Thyroid gland (tissue), 4 donors: ENCODE measurements at regions not wholly inside any gene's neighbourhood (a gene's known extent, or its start where the extent isn't known, plus 50 kb on each side); places are given as distances from the start of the nearest gene placed in this dataset.

Experiments
- DNase-seq, 2 donors: peaks; one replicate each; pipeline ENCODE4 v3.0.0-alpha.2; 2019
- H3K27ac ChIP-seq, 3 donors: fragments of 200-600 bp; sonication (generic); 1 replicate in 2 of 3; 2 replicates in 1 of 3; pipeline ENCODE4 v1.5.1; 2016 to 2019; ENCODE audit warnings: mild to moderate bottlenecking in 1 of 3, moderate library complexity in 1 of 3
- H3K27me3 ChIP-seq: fragments of 200-600 bp; sonication (generic); one replicate; pipeline ENCODE4 v1.5.1; 2019
- H3K36me3 ChIP-seq, 2 donors: fragments of 200-600 bp; sonication (generic); one replicate each; pipeline ENCODE4 v1.5.1; 2016 to 2019
- H3K4me1 ChIP-seq, 2 donors: fragments of 200-600 bp; sonication (generic); one replicate each; pipeline ENCODE4 v1.5.1; 2017 to 2019
- H3K4me3 ChIP-seq, 3 donors: fragments of 200-600 bp; sonication (generic); replicated peaks in 1 of 3; 1 replicate in 2 of 3; 2 replicates in 1 of 3; pipeline ENCODE4 v1.5.1; 2016; ENCODE audit warnings: mild to moderate bottlenecking in 1 of 3
- H3K9me3 ChIP-seq: fragments of 200-600 bp; sonication (generic); one replicate; pipeline ENCODE4 v1.5.1; 2017
- CTCF ChIP-seq, 6 experiments: fragments of 200-600 bp in 3 of 6; fragments of 450-650 bp in 3 of 6; sonication (generic) in 3 of 6; IDR thresholded peaks; one replicate each; pipeline ENCODE4 v1.5.1; 2016 to 2019; ENCODE audit warnings: antibody characterized with exemption in 6 of 6, mild to moderate bottlenecking in 2 of 6, inconsistent platforms in 1 of 6, moderate library complexity in 1 of 6
- POLR2A ChIP-seq, 2 donors: fragments of 450-650 bp; IDR thresholded peaks; one replicate each; pipeline ENCODE4 v1.6.1; 2017; ENCODE audit warnings: antibody characterized with exemption in 2 of 2, mild to moderate bottlenecking in 2 of 2, moderate library complexity in 1 of 2
- WGBS, 2 donors: methylation state at CpG; one replicate each; pipeline ENCODE4 v1.1.5; 2017; 5-methylcytosine and 5-hydroxymethylcytosine counted together
- intact Hi-C: fragments of 100-400 bp; cut with DNase I; formaldehyde crosslinking; loops from one replicate; pipeline ENCODE4 v1.15.1; 2023

DNA sequence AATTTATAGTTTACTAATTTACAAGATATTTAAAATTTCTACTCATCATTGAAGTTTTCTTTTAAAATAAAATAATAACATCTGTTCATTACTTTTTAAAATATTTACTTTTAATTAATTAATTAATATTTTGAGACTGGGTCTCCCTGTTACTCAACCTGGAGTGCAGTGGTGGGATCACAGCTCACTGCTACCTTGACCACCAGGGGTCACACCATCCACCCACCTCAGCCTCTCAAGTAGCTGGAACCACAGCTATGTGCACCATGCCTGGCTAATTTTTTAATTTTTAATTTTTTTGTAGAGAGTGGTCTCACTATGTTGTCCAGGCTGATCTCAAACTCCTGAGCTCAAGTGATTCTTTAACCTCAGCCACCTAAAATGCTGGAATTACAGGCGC is 1013.6 kb downstream of the CDH9 start:
- Histone ChIP-seq H3K9me3 (no peaks in the 10 kb centered on the region), H3K27ac (no peak overlapping the region), H3K27me3 (no peaks in the 10 kb centered on the region), H3K4me3 (no peak overlapping the region), H3K4me1 (no peaks in the 10 kb centered on the region), H3K36me3 (no peaks in the 10 kb centered on the region)
- no peak for DNase-seq
- TF ChIP-seq POLR2A (IDR thresholded peaks at IDR 0.05) (no peak), CTCF (IDR thresholded peaks at IDR 0.05) (no peak)
- WGBS, 2 donors = 74 to 82% methylated on average over 1 of the region's 1 CpG
- intact Hi-C loops = no loop called here

- no peak for TF ChIP-seq CTCF (IDR thresholded peaks at IDR 0.05)
- no peak for TF ChIP-seq POLR2A (IDR thresholded peaks at IDR 0.05)
- Histone ChIP-seq H3K4me3 (no peak overlapping the region), H3K9me3 (no peaks in the 10 kb centered on the region), H3K4me1 (no peaks in the 10 kb centered on the region), H3K27ac (no peak overlapping the region), H3K27me3 (no peaks in the 10 kb centered on the region), H3K36me3 (no peaks in the 10 kb centered on the region)
- WGBS, 2 donors = 61 to 63% methylated on average over 4 of the region's 4 CpGs
- no peak for DNase-seq
- intact Hi-C loops = no loop called here
Observed at GRCh38 chr5:26023361-26023760, 1015.0 kb downstream of the CDH9 start.

DNA sequence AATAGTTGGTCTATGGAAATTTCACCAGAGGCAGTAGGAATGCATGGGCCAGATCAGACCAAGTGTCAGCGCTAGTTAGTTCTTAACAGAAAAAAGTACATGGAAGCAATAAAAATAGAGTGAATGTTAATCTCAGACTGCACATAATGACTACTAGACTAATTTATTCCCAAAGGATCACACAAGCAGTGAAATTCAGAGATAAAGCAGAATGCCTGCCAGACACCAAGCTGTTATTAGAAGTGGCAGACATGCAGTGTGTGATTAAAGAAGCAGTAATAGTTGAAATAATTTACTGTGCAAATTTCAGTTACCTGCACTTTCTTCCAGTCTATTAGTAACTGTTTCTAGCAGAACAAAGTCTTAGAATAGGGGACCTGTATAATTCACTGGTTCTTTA is 1024.2 kb downstream of the CDH9 start:
- WGBS, 2 donors = 78 to 81% methylated on average over 1 of the region's 1 CpG
- no peak for DNase-seq
- Histone ChIP-seq H3K4me1 (no peaks in the 10 kb centered on the region), H3K9me3 (no peaks in the 10 kb centered on the region), H3K4me3 (no peak overlapping the region), H3K27ac (no peak overlapping the region), H3K27me3 (no peaks in the 10 kb centered on the region), H3K36me3 (no peaks in the 10 kb centered on the region)
- intact Hi-C loops = no loop called here
- TF ChIP-seq CTCF (IDR thresholded peaks at IDR 0.05) = no peak
- no peak for TF ChIP-seq POLR2A (IDR thresholded peaks at IDR 0.05)

DNA sequence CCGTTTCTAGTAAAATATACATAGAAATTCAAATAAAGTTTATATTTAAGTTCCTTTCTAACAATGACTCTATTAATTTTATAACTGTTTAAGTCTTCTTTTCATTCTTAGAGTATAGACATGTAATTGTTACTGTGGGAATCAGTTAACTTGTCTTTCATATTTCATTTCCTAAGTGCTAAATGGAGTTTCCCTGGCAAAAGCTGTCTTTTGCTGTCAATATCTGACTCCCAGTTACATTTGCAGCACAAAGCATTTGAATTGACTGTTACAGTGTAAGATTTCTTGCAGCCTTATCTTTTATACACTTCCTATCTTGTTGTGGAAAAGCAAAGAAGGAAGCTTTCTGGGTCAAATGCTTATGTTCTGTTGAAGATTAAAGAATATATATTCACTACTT is 1026.3 kb downstream of the CDH9 start:
- Histone ChIP-seq H3K36me3 (no peaks in the 10 kb centered on the region), H3K4me3 (no peak overlapping the region), H3K27me3 (no peaks in the 10 kb centered on the region), H3K27ac (no peak overlapping the region), H3K9me3 (no peaks in the 10 kb centered on the region), H3K4me1 (no peaks in the 10 kb centered on the region)
- DNase-seq = no peak
- intact Hi-C loops = no loop called here
- 77 to 80% methylated on average over 1 of the region's 1 CpG for WGBS, 2 donors
- no peak for TF ChIP-seq CTCF (IDR thresholded peaks at IDR 0.05)
- no peak for TF ChIP-seq POLR2A (IDR thresholded peaks at IDR 0.05)

GRCh38 chr5:26009742-26010141 is 1028.6 kb downstream of the CDH9 start:
- no peaks in the 10 kb centered on the region for H3K27me3 ChIP-seq
- intact Hi-C loops = no loop called here
- H3K9me3 ChIP-seq = no peaks in the 10 kb centered on the region
- H3K4me1 ChIP-seq = no peaks in the 10 kb centered on the region
- WGBS, 2 donors = 11 to 17% methylated on average over 6 of the region's 6 CpGs
- no peak for DNase-seq
- no peak overlapping the region for H3K4me3 ChIP-seq
- TF ChIP-seq POLR2A (IDR thresholded peaks at IDR 0.05) (no peak), CTCF (IDR thresholded peaks at IDR 0.05) (no peak)
- no peaks in the 10 kb centered on the region for H3K36me3 ChIP-seq
- no peak overlapping the region for H3K27ac ChIP-seq
